ENCODE measurements at regions not wholly inside any gene's neighbourhood (a gene's known extent, or its start where the extent isn't known, plus 50 kb on each side); places are given as distances from the start of the nearest gene placed in this dataset.

DNA sequence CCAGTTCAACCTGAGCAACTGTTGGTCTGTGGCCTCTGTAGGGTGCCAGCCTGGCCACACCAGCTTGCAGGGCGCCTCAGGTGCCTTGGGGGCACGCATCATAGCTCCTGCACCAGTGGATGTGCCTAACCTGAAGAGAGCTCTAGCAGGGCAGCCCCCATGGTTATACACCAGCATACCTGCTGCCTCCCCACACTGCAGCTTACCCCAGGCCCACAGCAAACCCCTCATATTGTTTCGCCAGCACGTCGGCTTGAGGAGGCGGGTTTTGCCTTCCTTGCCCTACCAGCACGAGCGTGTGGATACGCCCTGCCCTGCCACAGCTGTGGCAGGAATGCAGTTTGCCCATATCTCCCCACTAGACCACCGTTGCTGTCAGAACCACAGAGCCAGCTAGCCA, 435.9 kb downstream of the SLCO4C1 start:
- Histone ChIP-seq H3K27ac (no peak overlapping the region), H3K4me1 (no peaks in the 10 kb centered on the region), H3K27me3 (no peaks in the 10 kb centered on the region), H3K36me3 (no peaks in the 10 kb centered on the region), H3K4me3 (no peak overlapping the region), H3K9me3 (no peaks in the 10 kb centered on the region)
- DNase-seq = no peak
- intact Hi-C loops (cut with DNase I; ENCODE audit: low total_unique reads) = no loop called here
- TF ChIP-seq POLR2A (IDR thresholded peaks at IDR 0.05) = no peak
- TF ChIP-seq, protein P1, sequence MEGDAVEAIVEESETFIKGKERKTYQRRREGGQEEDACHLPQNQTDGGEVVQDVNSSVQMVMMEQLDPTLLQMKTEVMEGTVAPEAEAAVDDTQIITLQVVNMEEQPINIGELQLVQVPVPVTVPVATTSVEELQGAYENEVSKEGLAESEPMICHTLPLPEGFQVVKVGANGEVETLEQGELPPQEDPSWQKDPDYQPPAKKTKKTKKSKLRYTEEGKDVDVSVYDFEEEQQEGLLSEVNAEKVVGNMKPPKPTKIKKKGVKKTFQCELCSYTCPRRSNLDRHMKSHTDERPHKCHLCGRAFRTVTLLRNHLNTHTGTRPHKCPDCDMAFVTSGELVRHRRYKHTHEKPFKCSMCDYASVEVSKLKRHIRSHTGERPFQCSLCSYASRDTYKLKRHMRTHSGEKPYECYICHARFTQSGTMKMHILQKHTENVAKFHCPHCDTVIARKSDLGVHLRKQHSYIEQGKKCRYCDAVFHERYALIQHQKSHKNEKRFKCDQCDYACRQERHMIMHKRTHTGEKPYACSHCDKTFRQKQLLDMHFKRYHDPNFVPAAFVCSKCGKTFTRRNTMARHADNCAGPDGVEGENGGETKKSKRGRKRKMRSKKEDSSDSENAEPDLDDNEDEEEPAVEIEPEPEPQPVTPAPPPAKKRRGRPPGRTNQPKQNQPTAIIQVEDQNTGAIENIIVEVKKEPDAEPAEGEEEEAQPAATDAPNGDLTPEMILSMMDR (IDR thresholded peaks at IDR 0.05) = no peak

DNA sequence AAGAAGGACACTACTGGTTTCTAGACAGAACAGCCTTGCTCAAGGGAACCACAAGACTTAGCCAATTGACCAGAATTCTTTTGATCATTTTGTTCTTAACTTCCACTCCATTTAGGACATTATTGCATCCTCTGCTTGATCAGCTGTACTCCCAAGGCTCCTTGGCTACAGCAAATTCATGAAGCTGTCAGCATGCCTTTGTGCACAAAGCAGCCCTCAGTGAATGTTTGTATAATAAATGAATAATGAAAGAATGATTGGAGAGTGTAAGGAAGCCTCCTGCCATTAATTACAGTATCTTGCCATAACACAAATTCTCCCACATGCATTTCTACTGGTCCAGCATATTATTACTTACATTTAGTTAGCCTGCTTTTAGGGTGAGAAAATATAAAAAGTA, 449.6 kb downstream of the SLCO4C1 start:
- no peak overlapping the region for H3K27ac ChIP-seq
- TF ChIP-seq, protein P1 (IDR thresholded peaks at IDR 0.05) = no peak
- no peak for TF ChIP-seq POLR2A (IDR thresholded peaks at IDR 0.05)
- H3K4me3 ChIP-seq = no peak overlapping the region
- H3K9me3 ChIP-seq = no peaks in the 10 kb centered on the region
- intact Hi-C loops (cut with DNase I; ENCODE audit: low total_unique reads) = no loop called here
- no peaks in the 10 kb centered on the region for H3K36me3 ChIP-seq
- no peak for DNase-seq
- H3K4me1 ChIP-seq = no peaks in the 10 kb centered on the region
- no peaks in the 10 kb centered on the region for H3K27me3 ChIP-seq

DNA sequence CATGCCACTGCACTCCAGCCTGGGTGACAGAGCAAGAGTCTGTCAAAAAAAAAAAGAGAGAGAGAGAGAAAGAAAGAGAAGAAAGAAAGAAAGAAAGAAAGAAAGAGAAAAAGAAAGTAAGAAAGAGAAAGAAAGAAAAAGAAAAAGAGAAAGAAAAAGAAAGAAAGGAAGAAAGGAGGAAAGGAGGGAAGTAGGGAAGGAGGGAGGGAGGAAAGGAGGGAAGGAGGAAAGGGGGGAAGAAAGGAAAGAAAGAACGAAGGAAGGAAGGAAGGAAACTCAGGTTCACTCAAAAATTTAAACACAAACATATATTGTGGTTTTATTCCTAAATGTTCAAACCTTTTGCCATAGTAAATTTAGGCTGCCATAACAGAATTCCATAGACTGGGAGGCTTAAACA, 453.0 kb downstream of the SLCO4C1 start:
- Histone ChIP-seq H3K36me3 (no peaks in the 10 kb centered on the region), H3K27ac (no peak overlapping the region), H3K27me3 (no peaks in the 10 kb centered on the region), H3K4me3 (no peak overlapping the region), H3K9me3 (no peaks in the 10 kb centered on the region), H3K4me1 (no peaks in the 10 kb centered on the region)
- no peak for DNase-seq
- no peak for TF ChIP-seq POLR2A (IDR thresholded peaks at IDR 0.05)
- TF ChIP-seq, protein P1 (IDR thresholded peaks at IDR 0.05) = no peak
- intact Hi-C loops (cut with DNase I; ENCODE audit: low total_unique reads) = no loop called here

DNA sequence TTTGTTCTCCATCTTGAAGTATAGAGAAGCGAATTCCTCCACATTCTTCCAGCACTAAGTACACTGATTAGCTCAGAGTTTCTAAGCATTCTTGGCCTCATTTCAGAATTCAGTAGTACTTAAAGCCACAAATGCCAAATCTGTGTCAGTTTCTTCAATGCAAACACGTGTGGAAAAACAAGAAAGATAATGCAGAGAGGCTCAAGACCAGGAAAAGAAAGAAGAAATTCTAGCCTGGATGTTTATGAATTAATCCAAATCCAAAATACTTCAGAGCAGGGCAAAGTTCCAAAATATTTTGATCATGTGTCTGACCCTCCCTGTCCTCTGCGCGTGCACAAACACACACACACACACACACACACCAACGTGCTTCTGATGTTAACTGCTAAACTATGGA, 457.6 kb downstream of the SLCO4C1 start:
- Histone ChIP-seq H3K4me1 (no peaks in the 10 kb centered on the region), H3K4me3 (no peak overlapping the region), H3K27me3 (no peaks in the 10 kb centered on the region), H3K9me3 (no peaks in the 10 kb centered on the region), H3K27ac (no peak overlapping the region), H3K36me3 (no peaks in the 10 kb centered on the region)
- DNase-seq = no peak
- intact Hi-C loops (cut with DNase I; ENCODE audit: low total_unique reads) = no loop called here
- TF ChIP-seq POLR2A (IDR thresholded peaks at IDR 0.05) = no peak
- TF ChIP-seq, protein P1 (IDR thresholded peaks at IDR 0.05) = no peak

DNA sequence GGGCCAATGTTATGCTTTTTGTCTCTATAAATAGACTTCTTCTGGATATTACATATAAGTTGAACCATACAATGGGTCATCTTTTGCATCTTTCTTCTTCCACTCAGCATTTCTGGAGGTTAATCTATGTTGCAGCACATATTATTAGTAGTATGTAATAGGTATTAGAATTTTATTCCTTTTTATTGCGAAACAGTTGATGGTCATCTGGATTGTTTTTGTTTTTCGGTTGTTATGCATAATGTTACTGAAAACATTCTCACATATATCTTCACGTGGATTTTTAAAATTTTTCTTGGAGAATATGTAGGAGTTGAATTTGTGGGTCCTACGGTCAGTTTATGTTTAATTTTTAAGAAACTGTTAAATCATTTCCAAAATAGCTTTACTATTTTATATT, 466.8 kb downstream of the SLCO4C1 start:
- Histone ChIP-seq H3K9me3 (no peaks in the 10 kb centered on the region), H3K36me3 (no peaks in the 10 kb centered on the region), H3K4me1 (no peaks in the 10 kb centered on the region), H3K27me3 (no peaks in the 10 kb centered on the region), H3K4me3 (no peak overlapping the region), H3K27ac (no peak overlapping the region)
- intact Hi-C loops (cut with DNase I; ENCODE audit: low total_unique reads) = no loop called here
- no peak for DNase-seq
- TF ChIP-seq, protein P1 (IDR thresholded peaks at IDR 0.05) = no peak
- no peak for TF ChIP-seq POLR2A (IDR thresholded peaks at IDR 0.05)

All from uterus (tissue), 3 donors.